ENCODE measurements at regions not wholly inside any gene's neighbourhood (a gene's known extent, or its start where the extent isn't known, plus 50 kb on each side); places are given as distances from the start of the nearest gene placed in this dataset.

DNA sequence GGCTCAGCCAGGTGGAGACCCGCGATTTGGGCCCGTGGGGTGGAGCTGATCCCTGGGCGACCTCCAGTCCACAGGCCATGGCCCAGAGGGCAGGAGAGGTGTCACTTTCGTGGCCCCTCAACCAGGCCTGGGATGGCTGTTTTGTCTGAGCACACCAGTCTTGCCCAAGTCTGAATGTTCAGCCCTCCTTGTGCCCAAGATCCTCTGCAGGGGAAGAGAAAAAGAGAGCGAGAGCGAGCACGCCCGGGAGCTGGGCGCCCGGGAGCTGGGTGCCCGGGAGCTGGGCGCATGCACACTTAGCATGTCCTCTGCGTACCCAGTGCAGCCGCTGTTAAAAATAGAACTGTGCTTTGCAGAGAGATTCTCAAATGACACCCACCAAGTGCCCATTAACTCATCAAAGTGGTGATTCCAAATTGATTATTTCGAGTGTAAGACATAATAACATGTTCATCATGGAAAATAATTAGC is 403.3 kb upstream of the TNRC6C start:
- Mint-ChIP-seq H3K9me3 (no peaks in the 10 kb centered on the region), H3K4me1 (ENCODE audit: unreplicated experiment) (peaks cover 17% of the 10 kb centered on the region), H3K36me3 (no peaks in the 10 kb centered on the region), H3K27ac (no peak overlapping the region), H3K27me3 (peaks cover 25% of the 10 kb centered on the region), H3K4me3 (no peak overlapping the region)
- TF ChIP-seq, protein P1, sequence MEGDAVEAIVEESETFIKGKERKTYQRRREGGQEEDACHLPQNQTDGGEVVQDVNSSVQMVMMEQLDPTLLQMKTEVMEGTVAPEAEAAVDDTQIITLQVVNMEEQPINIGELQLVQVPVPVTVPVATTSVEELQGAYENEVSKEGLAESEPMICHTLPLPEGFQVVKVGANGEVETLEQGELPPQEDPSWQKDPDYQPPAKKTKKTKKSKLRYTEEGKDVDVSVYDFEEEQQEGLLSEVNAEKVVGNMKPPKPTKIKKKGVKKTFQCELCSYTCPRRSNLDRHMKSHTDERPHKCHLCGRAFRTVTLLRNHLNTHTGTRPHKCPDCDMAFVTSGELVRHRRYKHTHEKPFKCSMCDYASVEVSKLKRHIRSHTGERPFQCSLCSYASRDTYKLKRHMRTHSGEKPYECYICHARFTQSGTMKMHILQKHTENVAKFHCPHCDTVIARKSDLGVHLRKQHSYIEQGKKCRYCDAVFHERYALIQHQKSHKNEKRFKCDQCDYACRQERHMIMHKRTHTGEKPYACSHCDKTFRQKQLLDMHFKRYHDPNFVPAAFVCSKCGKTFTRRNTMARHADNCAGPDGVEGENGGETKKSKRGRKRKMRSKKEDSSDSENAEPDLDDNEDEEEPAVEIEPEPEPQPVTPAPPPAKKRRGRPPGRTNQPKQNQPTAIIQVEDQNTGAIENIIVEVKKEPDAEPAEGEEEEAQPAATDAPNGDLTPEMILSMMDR (conservative IDR thresholded peaks at IDR 0.05): no peak
- no peak for DNase-seq (ENCODE audit: extremely low spot score, unreplicated experiment)

DNA sequence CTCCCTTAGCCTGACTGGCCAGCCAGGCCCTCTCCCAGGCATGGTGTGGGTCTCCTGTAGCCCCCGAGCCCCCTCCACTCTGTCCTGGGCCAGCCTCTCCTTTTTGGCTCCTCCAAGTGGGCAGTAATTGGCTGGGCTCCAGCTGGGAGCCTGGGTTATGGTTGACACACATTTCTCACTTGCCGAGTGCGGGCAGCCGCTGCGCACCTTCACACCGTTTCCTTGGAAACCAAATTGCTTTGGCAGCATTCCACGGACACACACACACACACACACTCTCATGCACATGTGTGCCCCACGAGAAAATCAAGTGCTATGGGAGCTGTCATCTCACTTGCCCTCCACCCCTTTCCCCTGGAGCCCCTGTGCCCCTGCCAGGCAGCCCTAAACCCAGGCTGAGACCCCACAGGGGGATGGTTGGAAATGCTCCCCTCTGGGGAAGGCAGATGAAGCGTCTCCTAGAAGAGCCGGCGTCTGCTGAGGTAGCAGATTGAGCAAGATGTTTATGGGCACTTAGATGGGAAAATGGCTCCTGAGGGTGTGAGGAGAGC is 402.7 kb upstream of the TNRC6C start:
- Mint-ChIP-seq H3K4me3 (peak overlapping the region; percentile 44), H3K36me3 (no peaks in the 10 kb centered on the region), H3K4me1 (ENCODE audit: unreplicated experiment) (peaks cover 17% of the 10 kb centered on the region), H3K27me3 (peaks cover 25% of the 10 kb centered on the region), H3K27ac (no peak overlapping the region), H3K9me3 (no peaks in the 10 kb centered on the region)
- TF ChIP-seq, protein P1 (conservative IDR thresholded peaks at IDR 0.05): no peak
- DNase-seq (ENCODE audit: extremely low spot score, unreplicated experiment): no peak

DNA sequence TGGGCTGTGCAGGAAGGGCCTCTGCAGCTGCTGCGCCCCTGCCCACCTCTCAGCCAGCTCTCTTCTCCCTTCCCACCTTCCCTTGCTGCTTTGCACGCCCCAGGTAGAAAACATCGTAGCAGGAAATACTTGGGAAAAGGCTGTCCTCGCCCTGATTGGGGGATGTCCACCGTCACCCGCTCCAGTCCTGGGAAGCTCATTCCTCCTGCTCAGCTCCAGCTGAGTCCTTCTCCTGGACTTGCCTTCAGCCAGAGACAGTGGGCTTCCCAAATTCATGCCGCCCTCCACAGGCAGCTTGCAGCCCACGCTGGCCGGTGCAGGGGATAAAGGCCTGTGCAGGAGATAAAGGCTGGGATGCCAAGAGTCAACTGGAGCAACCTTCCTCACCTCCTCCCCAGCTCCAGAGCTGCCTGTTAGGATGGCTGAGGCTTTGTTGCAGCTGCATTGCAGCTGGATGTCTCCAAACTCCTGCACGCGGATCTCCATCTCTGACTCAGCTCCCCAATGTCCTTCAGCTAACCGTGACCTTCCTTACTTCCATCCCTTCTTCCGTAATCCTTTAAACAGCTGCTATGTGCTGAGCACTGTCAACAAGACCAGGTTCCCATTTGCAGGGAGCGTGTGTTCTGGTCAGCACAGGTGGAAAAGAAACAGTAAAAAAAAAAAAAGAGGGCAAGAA is 402.0 kb upstream of the TNRC6C start:
- no peak overlapping the region for H3K27ac Mint-ChIP-seq
- no peak for DNase-seq (ENCODE audit: extremely low spot score, unreplicated experiment)
- TF ChIP-seq, protein P1 (conservative IDR thresholded peaks at IDR 0.05): no peak
- H3K4me1 Mint-ChIP-seq (ENCODE audit: unreplicated experiment): peaks cover 17% of the 10 kb centered on the region
- no peaks in the 10 kb centered on the region for H3K9me3 Mint-ChIP-seq
- no peaks in the 10 kb centered on the region for H3K36me3 Mint-ChIP-seq
- H3K27me3 Mint-ChIP-seq: peaks cover 25% of the 10 kb centered on the region
- H3K4me3 Mint-ChIP-seq: no peak overlapping the region

DNA sequence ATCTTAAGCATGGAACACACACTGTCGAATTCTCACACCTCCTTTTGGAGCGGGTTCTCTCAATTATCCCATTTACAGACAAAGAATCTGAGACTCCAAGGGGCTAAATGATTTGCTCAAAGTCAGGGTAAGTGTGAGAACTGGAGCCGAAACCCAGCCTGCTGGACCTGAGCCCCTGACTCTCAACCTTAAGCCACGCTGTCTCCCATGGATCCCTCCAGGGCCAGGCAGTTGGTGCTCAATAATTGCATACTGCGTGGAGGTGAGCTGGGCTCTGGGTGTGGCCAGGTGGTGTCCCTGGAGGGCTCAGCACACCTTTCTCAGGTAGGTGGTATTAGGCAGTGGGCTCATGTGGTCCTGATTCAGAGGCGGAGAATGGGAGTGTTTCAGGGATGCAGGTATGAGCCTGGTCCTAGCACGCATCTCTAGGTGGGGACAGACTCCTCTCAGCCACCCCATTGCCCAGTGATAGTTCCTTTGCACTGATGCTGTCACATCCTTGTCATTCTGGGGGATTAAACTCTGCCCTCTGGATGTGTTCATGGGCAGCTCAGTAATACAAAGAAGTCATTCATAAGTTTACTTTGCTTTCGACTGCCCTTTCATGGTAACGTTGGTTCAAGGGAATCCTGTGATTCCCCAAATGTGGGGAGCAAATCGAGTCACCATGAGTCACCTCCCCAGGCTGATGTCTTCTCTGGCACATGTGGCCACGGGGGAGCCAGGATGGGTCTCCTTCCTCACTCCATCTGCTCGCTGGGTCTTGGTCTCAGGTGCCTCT is 399.5 kb upstream of the TNRC6C start:
- Mint-ChIP-seq H3K4me1 (ENCODE audit: unreplicated experiment) (peaks cover 17% of the 10 kb centered on the region), H3K9me3 (no peaks in the 10 kb centered on the region), H3K27me3 (peaks cover 28% of the 10 kb centered on the region), H3K36me3 (no peaks in the 10 kb centered on the region), H3K4me3 (no peak overlapping the region), H3K27ac (no peak overlapping the region)
- TF ChIP-seq, protein P1 (conservative IDR thresholded peaks at IDR 0.05): no peak
- DNase-seq (ENCODE audit: extremely low spot score, unreplicated experiment): no peak

DNA sequence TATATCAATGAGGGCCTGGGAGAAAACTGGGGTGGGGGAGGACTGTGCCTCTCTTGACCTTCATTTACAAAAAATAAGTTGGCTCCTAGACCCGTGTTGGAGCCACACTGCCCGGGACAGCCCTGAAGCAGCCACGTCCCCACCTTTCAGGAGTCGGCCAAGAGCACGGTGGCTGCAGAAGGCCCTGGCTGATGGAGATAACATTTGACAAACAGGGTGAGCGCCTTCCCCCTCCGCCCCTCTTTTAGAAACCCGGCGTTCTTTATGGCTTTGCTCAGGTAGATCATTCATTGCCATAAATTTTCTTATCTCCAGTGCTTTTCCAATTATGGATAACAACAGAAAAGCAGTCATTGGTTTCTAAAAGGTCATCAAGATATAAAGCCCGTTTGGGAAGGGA is 398.1 kb upstream of the TNRC6C start:
- Mint-ChIP-seq H3K27me3 (peaks cover 28% of the 10 kb centered on the region), H3K9me3 (no peaks in the 10 kb centered on the region), H3K36me3 (no peaks in the 10 kb centered on the region)

More for the DNA sequence above, 398.1 kb upstream of the TNRC6C start:
- Mint-ChIP-seq H3K27ac (no peak overlapping the region), H3K4me1 (ENCODE audit: unreplicated experiment) (peaks cover 13% of the 10 kb centered on the region), H3K4me3 (no peak overlapping the region)
- TF ChIP-seq, protein P1 (conservative IDR thresholded peaks at IDR 0.05): no peak
- no peak for DNase-seq (ENCODE audit: extremely low spot score, unreplicated experiment)
